ENCODE measurements at regions not wholly inside any gene's neighbourhood (a gene's known extent, or its start where the extent isn't known, plus 50 kb on each side); places are given as distances from the start of the nearest gene placed in this dataset.

DNA sequence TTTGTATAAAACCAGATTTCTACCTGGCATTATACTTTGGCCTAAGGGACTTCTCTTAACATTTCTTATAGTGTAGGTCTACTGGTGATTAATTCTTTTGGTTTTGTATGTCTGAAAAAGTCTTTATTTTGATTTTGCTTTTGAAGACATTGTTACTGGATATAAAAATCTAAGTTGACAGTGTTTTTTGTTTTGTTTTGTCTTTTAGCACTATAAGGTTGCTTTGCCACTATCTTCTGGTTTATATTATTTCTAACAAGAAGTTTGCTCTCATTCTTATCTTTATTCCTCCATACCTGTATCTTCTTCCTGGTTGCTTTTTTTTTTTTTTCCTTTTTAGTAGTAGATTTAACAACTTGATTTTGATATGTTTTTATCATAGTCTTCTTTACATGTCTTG lies 76.0 kb downstream of the ING2 start:
- TF ChIP-seq SNAI2 (CRISPR knock-in tag; IDR thresholded peaks at IDR 0.05), result no peak
- no peak for ATAC-seq

DNA sequence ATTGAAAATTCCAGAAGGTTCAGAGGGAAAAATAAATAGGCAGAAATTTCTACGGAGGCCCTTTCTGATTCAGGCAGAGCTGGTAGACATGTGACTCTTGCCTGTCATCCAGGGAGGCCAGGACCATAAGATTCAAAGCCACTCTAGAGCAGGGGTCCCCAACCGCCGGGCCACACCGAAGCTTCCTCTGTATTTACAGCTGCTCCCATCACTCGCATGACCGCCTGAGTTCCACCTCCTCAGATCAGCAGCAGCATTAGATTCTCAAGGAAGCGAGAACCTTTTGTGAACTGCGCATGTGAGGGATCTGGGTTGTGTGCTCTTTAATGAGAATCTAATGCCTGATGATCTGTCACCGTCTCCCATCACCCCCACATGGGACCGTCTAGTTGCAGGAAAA lies 72.2 kb downstream of the RWDD4 start:
- TF ChIP-seq, protein P1, sequence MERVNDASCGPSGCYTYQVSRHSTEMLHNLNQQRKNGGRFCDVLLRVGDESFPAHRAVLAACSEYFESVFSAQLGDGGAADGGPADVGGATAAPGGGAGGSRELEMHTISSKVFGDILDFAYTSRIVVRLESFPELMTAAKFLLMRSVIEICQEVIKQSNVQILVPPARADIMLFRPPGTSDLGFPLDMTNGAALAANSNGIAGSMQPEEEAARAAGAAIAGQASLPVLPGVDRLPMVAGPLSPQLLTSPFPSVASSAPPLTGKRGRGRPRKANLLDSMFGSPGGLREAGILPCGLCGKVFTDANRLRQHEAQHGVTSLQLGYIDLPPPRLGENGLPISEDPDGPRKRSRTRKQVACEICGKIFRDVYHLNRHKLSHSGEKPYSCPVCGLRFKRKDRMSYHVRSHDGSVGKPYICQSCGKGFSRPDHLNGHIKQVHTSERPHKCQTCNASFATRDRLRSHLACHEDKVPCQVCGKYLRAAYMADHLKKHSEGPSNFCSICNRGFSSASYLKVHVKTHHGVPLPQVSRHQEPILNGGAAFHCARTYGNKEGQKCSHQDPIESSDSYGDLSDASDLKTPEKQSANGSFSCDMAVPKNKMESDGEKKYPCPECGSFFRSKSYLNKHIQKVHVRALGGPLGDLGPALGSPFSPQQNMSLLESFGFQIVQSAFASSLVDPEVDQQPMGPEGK (CRISPR knock-in tag; IDR thresholded peaks at IDR 0.05; ENCODE audit: borderline replicate concordance), result no peak
- TF ChIP-seq SNAI2 (CRISPR knock-in tag; IDR thresholded peaks at IDR 0.05), result no peak
- TF ChIP-seq, protein P2, sequence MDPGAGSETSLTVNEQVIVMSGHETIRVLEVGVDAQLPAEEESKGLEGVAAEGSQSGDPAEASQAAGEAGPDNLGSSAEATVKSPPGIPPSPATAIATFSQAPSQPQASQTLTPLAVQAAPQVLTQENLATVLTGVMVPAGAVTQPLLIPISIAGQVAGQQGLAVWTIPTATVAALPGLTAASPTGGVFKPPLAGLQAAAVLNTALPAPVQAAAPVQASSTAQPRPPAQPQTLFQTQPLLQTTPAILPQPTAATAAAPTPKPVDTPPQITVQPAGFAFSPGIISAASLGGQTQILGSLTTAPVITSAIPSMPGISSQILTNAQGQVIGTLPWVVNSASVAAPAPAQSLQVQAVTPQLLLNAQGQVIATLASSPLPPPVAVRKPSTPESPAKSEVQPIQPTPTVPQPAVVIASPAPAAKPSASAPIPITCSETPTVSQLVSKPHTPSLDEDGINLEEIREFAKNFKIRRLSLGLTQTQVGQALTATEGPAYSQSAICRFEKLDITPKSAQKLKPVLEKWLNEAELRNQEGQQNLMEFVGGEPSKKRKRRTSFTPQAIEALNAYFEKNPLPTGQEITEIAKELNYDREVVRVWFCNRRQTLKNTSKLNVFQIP (CRISPR knock-in tag; IDR thresholded peaks at IDR 0.05; ENCODE audit: borderline replicate concordance, low read depth), result no peak
- ATAC-seq, result no peak

DNA sequence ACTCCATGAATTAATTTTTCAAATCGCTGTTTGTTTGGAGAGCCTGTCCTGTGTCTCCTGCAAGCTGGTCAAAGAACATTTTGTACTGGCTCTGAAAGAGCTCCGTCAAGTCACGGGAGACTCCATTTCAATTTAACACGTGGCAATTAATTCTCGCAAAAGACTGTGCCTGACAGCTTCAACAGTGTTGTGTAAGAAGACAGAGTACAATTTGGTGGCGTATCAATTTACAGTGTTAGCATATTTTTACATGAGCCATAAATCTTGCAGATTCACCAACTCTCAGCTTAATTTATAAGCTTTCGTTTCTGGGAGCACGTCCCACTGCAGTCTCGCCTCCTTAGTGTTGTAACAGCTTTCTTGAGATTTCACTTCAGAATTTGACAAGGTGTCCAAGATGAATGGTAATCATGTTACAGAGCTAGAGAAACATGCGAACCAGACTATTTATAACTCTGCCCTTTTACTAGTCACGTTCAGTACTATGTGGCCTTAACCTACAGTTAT lies 70.8 kb downstream of the RWDD4 start:
- ATAC-seq, result no peak
- TF ChIP-seq ESRRG (CRISPR knock-in tag; IDR thresholded peaks at IDR 0.05) (no peak), ZFP30 (CRISPR knock-in tag; IDR thresholded peaks at IDR 0.05) (no peak), TCF4 (CRISPR knock-in tag; IDR thresholded peaks at IDR 0.05; ENCODE audit: borderline replicate concordance) (no peak), ZC3H10 (CRISPR knock-in tag; IDR thresholded peaks at IDR 0.05) (no peak)
- TF ChIP-seq, protein P2 (CRISPR knock-in tag; IDR thresholded peaks at IDR 0.05; ENCODE audit: borderline replicate concordance, low read depth), result no peak
- TF ChIP-seq, protein P1 (CRISPR knock-in tag; IDR thresholded peaks at IDR 0.05; ENCODE audit: borderline replicate concordance), result no peak

DNA sequence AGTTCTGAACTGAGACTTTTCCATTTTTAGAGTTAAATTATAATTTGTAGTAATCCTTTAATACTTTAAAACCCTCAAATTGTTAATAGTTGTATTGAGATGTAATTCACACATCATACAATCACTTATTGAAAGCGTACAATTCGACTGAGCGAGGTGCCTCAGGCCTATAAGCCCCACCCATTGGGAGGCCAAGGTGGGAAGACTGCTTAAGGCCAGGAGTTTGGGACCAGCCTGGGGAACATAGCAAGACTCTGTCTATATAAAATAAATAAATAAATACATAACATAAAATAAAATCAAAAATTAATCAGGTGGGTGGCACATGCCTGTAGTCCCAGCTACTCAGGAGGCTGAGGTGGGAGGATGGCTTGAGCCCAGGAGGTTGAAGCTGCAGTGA lies 70.3 kb downstream of the RWDD4 start:
- TF ChIP-seq OSR1 (CRISPR knock-in tag; IDR thresholded peaks at IDR 0.05) (no peak), GLIS3 (CRISPR knock-in tag; IDR thresholded peaks at IDR 0.05) (no peak), ZNF8 (CRISPR knock-in tag; IDR thresholded peaks at IDR 0.05) (no peak)
- no peak for ATAC-seq

DNA sequence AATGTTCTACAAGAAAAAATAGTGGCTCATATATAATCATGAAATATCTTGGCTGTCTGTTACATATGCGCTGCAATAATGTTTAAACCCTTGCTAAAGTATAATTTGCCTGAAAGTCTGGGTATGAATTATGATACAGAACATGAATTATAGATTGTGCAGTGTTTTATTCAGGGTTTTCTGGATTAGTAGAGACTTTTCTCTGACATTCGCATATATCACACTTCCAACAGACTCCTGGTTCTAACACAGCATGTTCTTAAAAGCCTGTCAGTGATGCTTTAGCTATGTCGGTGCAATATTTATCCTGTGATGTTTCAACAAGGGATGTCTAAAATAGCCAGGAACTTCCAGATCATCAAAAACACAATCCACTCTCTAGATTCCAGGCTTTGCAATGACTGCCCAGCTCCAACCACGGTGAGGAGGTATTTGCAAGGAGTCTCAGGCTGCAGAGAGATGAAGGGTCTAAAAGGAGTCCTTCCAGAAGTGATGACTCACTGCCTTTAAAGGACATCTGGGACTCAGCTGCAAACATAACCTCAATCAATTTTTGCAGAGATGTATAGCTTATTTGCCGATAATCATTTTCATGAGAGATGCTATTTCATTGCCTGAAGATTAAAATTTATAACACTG lies 69.4 kb downstream of the RWDD4 start:
- ATAC-seq, result peak; percentile 36; the same call in 1 of the 3 replicates
- no peak for TF ChIP-seq OSR1 (CRISPR knock-in tag; IDR thresholded peaks at IDR 0.05)
- no peak for TF ChIP-seq ZFP3 (CRISPR knock-in tag; IDR thresholded peaks at IDR 0.05)
- no peak for TF ChIP-seq TCF4 (CRISPR knock-in tag; IDR thresholded peaks at IDR 0.05; ENCODE audit: borderline replicate concordance)
- TF ChIP-seq ZC3H10 (CRISPR knock-in tag; IDR thresholded peaks at IDR 0.05), result no peak
- no peak for TF ChIP-seq BACH2 (CRISPR knock-in tag; IDR thresholded peaks at IDR 0.05; ENCODE audit: borderline replicate concordance)
- no peak for TF ChIP-seq RARB (CRISPR knock-in tag; IDR thresholded peaks at IDR 0.05)
- no peak for TF ChIP-seq ARNTL (CRISPR knock-in tag; IDR thresholded peaks at IDR 0.05; ENCODE audit: borderline replicate concordance, low read depth)
